Type B pancreatic cell (in vitro differentiated cells): ENCODE measurements at regions not wholly inside any gene's neighbourhood (a gene's known extent, or its start where the extent isn't known, plus 50 kb on each side); places are given as distances from the start of the nearest gene placed in this dataset.
"Not testable (repeated sequence)": the region's sequence is repeated elsewhere in the genome, so short reads cannot be mapped to it uniquely, and the experiment has no call there.

Experiments used
- DNase-seq: peaks from one replicate; pipeline ENCODE4 v3.0.0; 2021; ENCODE audit warnings: mixed read lengths; ENCODE audit not compliant: unreplicated experiment; ENCODE audit errors: extremely low spot score
- H3K27ac Mint-ChIP-seq: 2 replicates; pipeline ENCODE4 v1.8.0; 2021; ENCODE audit warnings: mild to moderate bottlenecking, mixed read lengths
- H3K27me3 Mint-ChIP-seq: 2 replicates; pipeline ENCODE4 v1.8.0; 2021; ENCODE audit warnings: mixed read lengths
- H3K36me3 Mint-ChIP-seq: 2 replicates; pipeline ENCODE4 v1.8.0; 2021; ENCODE audit warnings: mixed read lengths
- H3K4me1 Mint-ChIP-seq: one replicate; pipeline ENCODE4 v1.8.0; 2021; ENCODE audit warnings: mixed read lengths; ENCODE audit not compliant: unreplicated experiment
- H3K4me3 Mint-ChIP-seq: 2 replicates; pipeline ENCODE4 v1.8.0; 2021; ENCODE audit warnings: mild to moderate bottlenecking, mixed read lengths
- H3K9me3 Mint-ChIP-seq: 2 replicates; pipeline ENCODE4 v1.8.0; 2021; ENCODE audit warnings: mixed read lengths
- TF ChIP-seq, protein P1 (sequence below): fragments of 200-600 bp; sonication (generic); conservative IDR thresholded peaks from 2 replicates; pipeline ENCODE4 v1.5.0; 2021; ENCODE audit warnings: antibody characterized with exemption, mild to moderate bottlenecking

DNA sequence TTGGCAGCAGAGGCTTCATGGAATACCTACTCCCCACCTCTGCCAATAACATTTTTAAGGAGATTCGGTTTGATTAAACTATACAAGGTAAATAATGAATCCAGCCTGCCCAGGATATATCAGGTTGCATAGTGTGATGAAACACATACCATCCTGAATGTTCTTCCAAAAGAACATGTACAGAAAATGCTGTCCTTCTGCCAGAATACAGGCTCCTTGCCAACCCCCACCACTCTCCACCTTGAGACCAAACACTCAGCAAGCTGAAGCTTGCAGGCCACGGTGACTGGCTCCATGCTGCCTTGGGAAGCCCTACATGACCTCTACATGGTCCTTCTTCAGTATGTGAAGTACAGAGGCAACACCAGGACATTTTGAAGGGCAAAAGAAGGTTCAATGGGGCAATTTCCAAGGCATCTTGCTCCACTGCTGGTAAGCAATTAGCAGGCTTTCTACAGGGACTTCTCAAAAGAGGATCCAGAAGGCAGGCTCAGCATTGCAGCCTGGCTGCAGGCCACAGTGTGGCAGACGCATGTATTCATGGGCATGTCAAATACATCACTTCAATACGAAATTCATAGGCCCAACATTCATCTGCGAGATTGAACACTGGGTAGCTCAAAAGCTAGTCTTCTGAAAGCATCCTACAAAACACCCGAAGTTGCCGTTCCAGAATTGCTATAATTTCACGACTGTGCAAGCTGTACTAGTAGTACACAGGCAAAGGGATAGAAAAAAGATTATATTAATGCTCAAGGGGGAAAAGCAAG is 62.4 kb upstream of the SERP2 start:
- Mint-ChIP-seq H3K36me3 (no peaks in the 10 kb centered on the region), H3K4me3 (no peak overlapping the region), H3K27me3 (peaks cover 7% of the 10 kb centered on the region), H3K4me1 (peaks cover 14% of the 10 kb centered on the region), H3K9me3 (no peaks in the 10 kb centered on the region), H3K27ac (no peak overlapping the region)
- DNase-seq: no peak
- TF ChIP-seq, protein P1, sequence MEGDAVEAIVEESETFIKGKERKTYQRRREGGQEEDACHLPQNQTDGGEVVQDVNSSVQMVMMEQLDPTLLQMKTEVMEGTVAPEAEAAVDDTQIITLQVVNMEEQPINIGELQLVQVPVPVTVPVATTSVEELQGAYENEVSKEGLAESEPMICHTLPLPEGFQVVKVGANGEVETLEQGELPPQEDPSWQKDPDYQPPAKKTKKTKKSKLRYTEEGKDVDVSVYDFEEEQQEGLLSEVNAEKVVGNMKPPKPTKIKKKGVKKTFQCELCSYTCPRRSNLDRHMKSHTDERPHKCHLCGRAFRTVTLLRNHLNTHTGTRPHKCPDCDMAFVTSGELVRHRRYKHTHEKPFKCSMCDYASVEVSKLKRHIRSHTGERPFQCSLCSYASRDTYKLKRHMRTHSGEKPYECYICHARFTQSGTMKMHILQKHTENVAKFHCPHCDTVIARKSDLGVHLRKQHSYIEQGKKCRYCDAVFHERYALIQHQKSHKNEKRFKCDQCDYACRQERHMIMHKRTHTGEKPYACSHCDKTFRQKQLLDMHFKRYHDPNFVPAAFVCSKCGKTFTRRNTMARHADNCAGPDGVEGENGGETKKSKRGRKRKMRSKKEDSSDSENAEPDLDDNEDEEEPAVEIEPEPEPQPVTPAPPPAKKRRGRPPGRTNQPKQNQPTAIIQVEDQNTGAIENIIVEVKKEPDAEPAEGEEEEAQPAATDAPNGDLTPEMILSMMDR: no peak

DNA sequence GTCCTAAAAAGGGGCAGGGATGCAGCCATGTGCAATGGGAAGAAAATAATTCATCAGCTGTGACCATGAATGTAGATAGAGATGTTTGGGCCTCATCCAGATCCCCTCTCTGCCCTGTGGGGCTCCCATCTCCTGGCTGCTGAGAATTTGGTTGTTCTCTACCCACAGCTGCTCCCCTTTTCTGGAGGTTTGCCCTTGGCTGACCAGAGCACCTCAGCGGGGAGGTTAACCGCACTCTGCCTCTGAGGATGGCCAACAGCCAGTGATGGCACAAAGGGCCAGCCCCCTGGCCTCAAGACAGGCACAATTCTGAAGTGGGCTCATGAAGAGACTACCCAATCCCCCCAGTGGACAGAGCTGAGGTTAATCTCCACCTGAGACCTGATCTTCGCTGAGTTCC is 61.5 kb upstream of the SERP2 start:
- Mint-ChIP-seq H3K36me3 (no peaks in the 10 kb centered on the region), H3K9me3 (no peaks in the 10 kb centered on the region), H3K4me1 (peaks cover 5% of the 10 kb centered on the region), H3K27ac (no peak overlapping the region), H3K27me3 (peaks cover 9% of the 10 kb centered on the region), H3K4me3 (no peak overlapping the region)
- TF ChIP-seq, protein P1: no peak
- DNase-seq: no peak

DNA sequence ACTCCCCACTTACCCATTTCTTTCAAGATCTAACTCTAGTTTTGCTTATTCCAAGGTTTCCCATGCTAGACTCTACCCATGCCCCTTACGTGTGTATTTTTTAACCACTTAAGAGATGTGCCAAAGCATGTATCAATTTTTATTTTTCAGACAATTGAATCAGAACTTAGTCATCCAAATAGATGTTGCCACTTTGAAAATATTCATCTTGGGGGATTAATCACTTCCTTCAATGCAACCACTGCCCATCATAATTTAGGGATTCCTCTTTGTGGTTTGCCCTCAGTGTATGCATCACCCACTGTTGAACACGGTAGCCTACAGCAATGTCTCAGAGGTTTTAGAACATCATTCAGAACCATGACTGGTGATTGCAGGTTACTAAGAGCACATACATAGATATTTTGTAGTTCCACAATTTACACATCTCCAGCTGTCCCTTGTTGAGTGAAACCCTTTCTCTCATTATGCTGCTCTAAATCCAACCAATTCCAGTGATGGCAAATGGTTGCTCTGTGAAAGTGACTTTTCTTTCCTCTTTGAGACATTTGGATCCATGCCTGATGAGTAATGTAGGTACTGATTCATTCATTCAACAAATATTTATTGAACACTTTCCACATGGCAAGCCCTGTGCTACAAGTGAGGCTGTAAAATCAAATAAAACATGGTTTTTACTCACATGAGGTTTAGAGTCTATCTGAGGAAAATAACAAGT is 60.6 kb upstream of the SERP2 start:
- no peaks in the 10 kb centered on the region for H3K36me3 Mint-ChIP-seq
- no peak overlapping the region for H3K4me3 Mint-ChIP-seq
- DNase-seq: no peak
- peaks cover 5% of the 10 kb centered on the region for H3K4me1 Mint-ChIP-seq
- TF ChIP-seq, protein P1: no peak
- H3K27ac Mint-ChIP-seq: no peak overlapping the region
- no peaks in the 10 kb centered on the region for H3K9me3 Mint-ChIP-seq
- H3K27me3 Mint-ChIP-seq: peaks cover 15% of the 10 kb centered on the region

DNA sequence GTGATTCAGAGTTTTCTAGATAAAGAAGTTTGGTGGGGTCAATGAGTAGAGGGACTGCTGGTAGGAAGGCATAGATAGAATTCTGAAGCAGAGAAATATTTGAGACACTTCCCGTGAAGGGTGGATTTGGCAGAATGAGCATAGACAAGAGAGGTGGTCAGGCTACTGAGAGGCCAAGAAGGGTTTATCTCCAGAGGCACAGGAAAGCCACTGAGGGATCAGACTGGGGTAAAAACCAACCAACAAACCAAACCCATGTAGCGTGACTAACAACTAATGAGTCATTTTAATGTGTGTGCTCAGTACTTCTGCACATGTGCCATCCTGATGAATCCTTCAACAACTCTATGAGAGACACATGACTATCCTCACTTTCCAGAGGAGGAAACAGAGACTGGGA is 60.0 kb upstream of the SERP2 start:
- no peaks in the 10 kb centered on the region for H3K36me3 Mint-ChIP-seq
- DNase-seq: no peak
- H3K4me3 Mint-ChIP-seq: no peak overlapping the region
- no peak overlapping the region for H3K27ac Mint-ChIP-seq
- TF ChIP-seq, protein P1: no peak
- H3K27me3 Mint-ChIP-seq: peaks cover 15% of the 10 kb centered on the region
- H3K4me1 Mint-ChIP-seq: peaks cover 5% of the 10 kb centered on the region
- H3K9me3 Mint-ChIP-seq: no peaks in the 10 kb centered on the region

DNA sequence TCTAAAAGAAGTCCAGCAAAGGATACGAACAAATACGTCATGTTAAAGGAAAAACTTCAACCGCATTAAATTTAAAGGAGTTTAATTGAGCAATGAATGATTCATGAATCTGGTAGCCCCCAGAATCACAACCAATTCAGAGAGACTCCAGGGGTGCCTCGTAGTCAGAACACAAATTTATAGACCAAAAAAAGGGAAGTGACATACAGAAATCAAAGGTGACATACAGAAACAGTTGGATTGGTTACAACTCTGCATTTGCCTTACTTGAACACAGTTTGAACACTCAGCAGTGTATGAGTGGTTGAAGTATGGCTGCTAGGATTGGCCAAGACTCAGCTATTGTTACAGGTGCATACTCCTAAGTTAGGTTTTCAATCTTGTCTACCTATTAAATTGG is 59.5 kb upstream of the SERP2 start:
- not testable (repeated sequence) for H3K4me3 Mint-ChIP-seq, H3K9me3 Mint-ChIP-seq, H3K36me3 Mint-ChIP-seq, H3K27ac Mint-ChIP-seq, DNase-seq, H3K4me1 Mint-ChIP-seq
- peaks cover 15% of the 10 kb centered on the region for H3K27me3 Mint-ChIP-seq

DNA sequence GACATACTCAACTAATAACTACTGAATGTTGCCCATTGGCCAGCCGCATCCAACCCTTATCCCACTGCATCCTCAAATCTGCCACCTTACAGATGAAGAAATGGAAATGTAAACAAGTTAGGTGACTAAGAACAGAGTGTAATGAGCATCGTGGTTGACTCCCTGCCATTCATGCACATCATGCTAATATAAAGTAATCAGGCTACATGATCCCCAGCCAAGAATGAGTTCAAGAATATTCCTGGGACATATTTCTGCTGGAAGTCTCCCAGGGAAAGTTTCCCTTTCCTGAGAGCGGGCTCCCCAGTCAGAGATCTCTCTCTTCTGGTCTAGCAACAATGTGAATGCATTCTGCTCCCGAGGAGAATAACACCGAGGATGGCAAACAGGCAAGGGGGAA is 55.9 kb upstream of the SERP2 start:
- H3K9me3 Mint-ChIP-seq: no peaks in the 10 kb centered on the region
- no peak for DNase-seq
- H3K27me3 Mint-ChIP-seq: peaks cover 15% of the 10 kb centered on the region
- no peak overlapping the region for H3K4me3 Mint-ChIP-seq
- no peak overlapping the region for H3K27ac Mint-ChIP-seq
- no peaks in the 10 kb centered on the region for H3K36me3 Mint-ChIP-seq
- TF ChIP-seq, protein P1: no peak
- H3K4me1 Mint-ChIP-seq: no peaks in the 10 kb centered on the region
